Adrenal gland (tissue), 5 donors: ENCODE measurements at regions not wholly inside any gene's neighbourhood (a gene's known extent, or its start where the extent isn't known, plus 50 kb on each side); places are given as distances from the start of the nearest gene placed in this dataset.

Source experiments
- POLR2A ChIP-seq, 2 donors: fragments of 450-650 bp; IDR thresholded peaks; one replicate each; pipeline ENCODE4 v1.6.1; 2017; ENCODE audit warnings: antibody characterized with exemption in 2 of 2, mild to moderate bottlenecking in 2 of 2, moderate library complexity in 1 of 2
- TF ChIP-seq, protein P1 (sequence below), 6 experiments: fragments of 450-650 bp in 4 of 6; fragments of 200-600 bp in 2 of 6; sonication (generic) in 1 of 6; IDR thresholded peaks; 1 replicate in 5 of 6; 2 replicates in 1 of 6; pipeline versions ENCODE4 v1.5.1 to v1.8.0; 2016 to 2021; ENCODE audit warnings: antibody characterized with exemption in 6 of 6, mild to moderate bottlenecking in 2 of 6, moderate library complexity in 1 of 6
- donor health status: DM: no; HTN: no; CAD: no.

DNA sequence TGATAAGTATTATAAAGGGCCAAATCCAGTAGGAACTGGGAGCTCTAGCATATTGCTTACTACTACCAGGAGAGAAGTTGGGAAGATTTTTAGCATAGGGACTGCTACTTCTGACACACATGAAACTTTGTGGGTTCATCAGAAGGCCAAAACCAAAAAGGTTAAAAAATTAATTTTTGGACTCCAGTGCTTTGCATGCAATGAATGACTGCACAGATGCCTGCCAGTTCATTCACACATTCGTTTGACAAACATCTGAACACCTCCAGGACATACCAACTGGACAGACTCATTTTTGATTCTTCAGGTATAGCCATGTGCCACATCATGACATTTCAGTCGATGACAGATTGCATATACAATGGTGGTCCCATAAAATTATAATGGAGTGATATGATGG is 79.8 kb downstream of the MID1IP1 start:
- TF ChIP-seq, protein P1, sequence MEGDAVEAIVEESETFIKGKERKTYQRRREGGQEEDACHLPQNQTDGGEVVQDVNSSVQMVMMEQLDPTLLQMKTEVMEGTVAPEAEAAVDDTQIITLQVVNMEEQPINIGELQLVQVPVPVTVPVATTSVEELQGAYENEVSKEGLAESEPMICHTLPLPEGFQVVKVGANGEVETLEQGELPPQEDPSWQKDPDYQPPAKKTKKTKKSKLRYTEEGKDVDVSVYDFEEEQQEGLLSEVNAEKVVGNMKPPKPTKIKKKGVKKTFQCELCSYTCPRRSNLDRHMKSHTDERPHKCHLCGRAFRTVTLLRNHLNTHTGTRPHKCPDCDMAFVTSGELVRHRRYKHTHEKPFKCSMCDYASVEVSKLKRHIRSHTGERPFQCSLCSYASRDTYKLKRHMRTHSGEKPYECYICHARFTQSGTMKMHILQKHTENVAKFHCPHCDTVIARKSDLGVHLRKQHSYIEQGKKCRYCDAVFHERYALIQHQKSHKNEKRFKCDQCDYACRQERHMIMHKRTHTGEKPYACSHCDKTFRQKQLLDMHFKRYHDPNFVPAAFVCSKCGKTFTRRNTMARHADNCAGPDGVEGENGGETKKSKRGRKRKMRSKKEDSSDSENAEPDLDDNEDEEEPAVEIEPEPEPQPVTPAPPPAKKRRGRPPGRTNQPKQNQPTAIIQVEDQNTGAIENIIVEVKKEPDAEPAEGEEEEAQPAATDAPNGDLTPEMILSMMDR (IDR thresholded peaks at IDR 0.05): no peak
- no peak for TF ChIP-seq POLR2A (IDR thresholded peaks at IDR 0.05)
